MM.1S (cell line): ENCODE measurements at regions not wholly inside any gene's neighbourhood (a gene's known extent, or its start where the extent isn't known, plus 50 kb on each side); places are given as distances from the start of the nearest gene placed in this dataset.

Source experiments
- EZH2 ChIP-seq: fragments of 300-600 bp; sonication (generic); optimal IDR thresholded peaks from 2 replicates; pipeline ENCODE3; 2017; ENCODE audit warnings: low read depth, mild to moderate bottlenecking, antibody characterized with exemption, low read length, mixed read lengths
- EZH2phosphoT487 ChIP-seq: fragments of 300-600 bp; sonication (generic); IDR thresholded peaks from 2 replicates; pipeline ENCODE4 v1.6.1; 2018; ENCODE audit warnings: antibody characterized with exemption, low read length
- TF ChIP-seq, protein P1 (sequence below): fragments of 300-600 bp; sonication (generic); IDR thresholded peaks from 2 replicates; pipeline ENCODE4 v1.5.1; 2016; ENCODE audit warnings: antibody characterized with exemption, low read length, mixed read lengths

DNA sequence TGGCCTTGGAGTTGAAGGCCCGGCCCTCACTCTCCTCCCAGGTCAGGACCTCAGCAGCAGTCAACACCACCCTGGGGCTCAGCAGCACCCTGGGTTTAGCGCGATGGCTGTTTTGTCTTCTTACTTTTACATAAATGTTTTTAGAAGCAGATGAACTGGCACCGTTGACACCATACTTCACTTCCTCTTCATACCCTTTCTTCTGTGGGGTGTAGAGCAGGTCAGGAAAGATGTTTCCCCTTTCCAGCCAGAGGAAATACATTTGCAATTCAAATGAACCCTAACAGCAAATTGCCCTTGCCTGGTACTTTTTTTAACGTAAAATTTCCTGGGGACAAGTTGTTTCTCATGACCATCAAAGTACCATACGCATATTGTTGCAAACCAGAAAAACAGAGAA lies 54.7 kb upstream of the SNX9 start:
- TF ChIP-seq, protein P1, sequence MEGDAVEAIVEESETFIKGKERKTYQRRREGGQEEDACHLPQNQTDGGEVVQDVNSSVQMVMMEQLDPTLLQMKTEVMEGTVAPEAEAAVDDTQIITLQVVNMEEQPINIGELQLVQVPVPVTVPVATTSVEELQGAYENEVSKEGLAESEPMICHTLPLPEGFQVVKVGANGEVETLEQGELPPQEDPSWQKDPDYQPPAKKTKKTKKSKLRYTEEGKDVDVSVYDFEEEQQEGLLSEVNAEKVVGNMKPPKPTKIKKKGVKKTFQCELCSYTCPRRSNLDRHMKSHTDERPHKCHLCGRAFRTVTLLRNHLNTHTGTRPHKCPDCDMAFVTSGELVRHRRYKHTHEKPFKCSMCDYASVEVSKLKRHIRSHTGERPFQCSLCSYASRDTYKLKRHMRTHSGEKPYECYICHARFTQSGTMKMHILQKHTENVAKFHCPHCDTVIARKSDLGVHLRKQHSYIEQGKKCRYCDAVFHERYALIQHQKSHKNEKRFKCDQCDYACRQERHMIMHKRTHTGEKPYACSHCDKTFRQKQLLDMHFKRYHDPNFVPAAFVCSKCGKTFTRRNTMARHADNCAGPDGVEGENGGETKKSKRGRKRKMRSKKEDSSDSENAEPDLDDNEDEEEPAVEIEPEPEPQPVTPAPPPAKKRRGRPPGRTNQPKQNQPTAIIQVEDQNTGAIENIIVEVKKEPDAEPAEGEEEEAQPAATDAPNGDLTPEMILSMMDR = no peak
- no peak for TF ChIP-seq EZH2
- TF ChIP-seq EZH2phosphoT487 = no peak
